Psoas muscle (tissue), 7 donors: ENCODE measurements at regions not wholly inside any gene's neighbourhood (a gene's known extent, or its start where the extent isn't known, plus 50 kb on each side); places are given as distances from the start of the nearest gene placed in this dataset.

Experiments used
- ATAC-seq, 4 donors: fragments of 200-7000 bp; cut with Tn5 transposase; one replicate each; pipeline ENCODE4 v1.9.1; 2020; ENCODE audit warnings: moderate library complexity in 3 of 4, mild to moderate bottlenecking in 2 of 4
- DNase-seq, 2 donors: peaks; one replicate each; pipeline ENCODE4 v3.0.0-alpha.2; 2020
- H3K27ac ChIP-seq: fragments of 200-600 bp; one replicate; pipeline ENCODE4 v1.8.0; 2022
- H3K27me3 ChIP-seq, 3 donors: fragments of 200-600 bp in 1 of 3; one replicate each; pipeline versions ENCODE4 v1.6.1 to v1.8.0; 2013 to 2022; ENCODE audit warnings: low read length in 2 of 3, mild to moderate bottlenecking in 2 of 3, moderate library complexity in 1 of 3; ENCODE audit not compliant: insufficient read depth in 3 of 3
- H3K36me3 ChIP-seq, 2 donors: fragments of 200-600 bp in 1 of 2; one replicate each; pipeline versions ENCODE4 v1.6.1 to v1.8.0; 2013 to 2022; ENCODE audit warnings: low read depth in 1 of 2, mild to moderate bottlenecking in 1 of 2, moderate library complexity in 1 of 2; ENCODE audit not compliant: insufficient read depth in 1 of 2
- H3K4me1 ChIP-seq: fragments of 200-600 bp; one replicate; pipeline ENCODE4 v1.8.0; 2022
- H3K4me3 ChIP-seq: fragments of 200-600 bp; one replicate; pipeline ENCODE4 v1.8.0; 2022; ENCODE audit warnings: mild to moderate bottlenecking
- H3K9me3 ChIP-seq: fragments of 200-600 bp; one replicate; pipeline ENCODE4 v1.8.0; 2022
- WGBS, 3 donors: extraction: QIAGEN DNeasy Blood & Tissue Kit; methylation state at CpG; one replicate each; pipeline versions ENCODE4 v1.1.6 to v1.1.7; 2013; 5-methylcytosine and 5-hydroxymethylcytosine counted together
- intact Hi-C, 2 donors: fragments of 100-400 bp; cut with DNase I; formaldehyde crosslinking; loops; one replicate each; pipeline versions ENCODE4 v1.11.0 to v1.14.2; 2022
- TF ChIP-seq, protein P1 (sequence below): fragments of 200-600 bp; IDR thresholded peaks from one replicate; pipeline ENCODE4 v1.8.0; 2022; ENCODE audit warnings: antibody characterized with exemption
- donor health status: healthy with polysubstance abuse.
- donor health status: DM: no; HTN: no; CAD: no; lungs with moderate emphysema.
- donor health status: Bipolar disorder and iron deficiency.
- donor health status: healthy.
- donor health status: DM: yes; HTN: yes; CAD: no.
- donor health status: DM: no; HTN: no; CAD: no.
- donor health status: DM: yes; HTN: yes; CAD: no.

GRCh38 chr6:163818719-163819118, 404.2 kb downstream of the QKI start:
- Histone ChIP-seq H3K4me3 (no peak overlapping the region), H3K27ac (no peak overlapping the region), H3K9me3 (no peaks in the 10 kb centered on the region), H3K27me3 (no peaks in the 10 kb centered on the region), H3K4me1 (peaks cover 26% of the 10 kb centered on the region), H3K36me3 (no peaks in the 10 kb centered on the region)
- DNase-seq (no peak), ATAC-seq (no peak)
- TF ChIP-seq, protein P1, sequence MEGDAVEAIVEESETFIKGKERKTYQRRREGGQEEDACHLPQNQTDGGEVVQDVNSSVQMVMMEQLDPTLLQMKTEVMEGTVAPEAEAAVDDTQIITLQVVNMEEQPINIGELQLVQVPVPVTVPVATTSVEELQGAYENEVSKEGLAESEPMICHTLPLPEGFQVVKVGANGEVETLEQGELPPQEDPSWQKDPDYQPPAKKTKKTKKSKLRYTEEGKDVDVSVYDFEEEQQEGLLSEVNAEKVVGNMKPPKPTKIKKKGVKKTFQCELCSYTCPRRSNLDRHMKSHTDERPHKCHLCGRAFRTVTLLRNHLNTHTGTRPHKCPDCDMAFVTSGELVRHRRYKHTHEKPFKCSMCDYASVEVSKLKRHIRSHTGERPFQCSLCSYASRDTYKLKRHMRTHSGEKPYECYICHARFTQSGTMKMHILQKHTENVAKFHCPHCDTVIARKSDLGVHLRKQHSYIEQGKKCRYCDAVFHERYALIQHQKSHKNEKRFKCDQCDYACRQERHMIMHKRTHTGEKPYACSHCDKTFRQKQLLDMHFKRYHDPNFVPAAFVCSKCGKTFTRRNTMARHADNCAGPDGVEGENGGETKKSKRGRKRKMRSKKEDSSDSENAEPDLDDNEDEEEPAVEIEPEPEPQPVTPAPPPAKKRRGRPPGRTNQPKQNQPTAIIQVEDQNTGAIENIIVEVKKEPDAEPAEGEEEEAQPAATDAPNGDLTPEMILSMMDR, result no peak
- intact Hi-C loops, result loop anchor here (10.0 kb wide), 3 partner anchors 126 to 394 kb away; no protein-coding TSS in a partner anchor

GRCh38 chr6:163816441-163816840, 401.9 kb downstream of the QKI start:
- H3K36me3 ChIP-seq, result no peaks in the 10 kb centered on the region
- H3K9me3 ChIP-seq, result no peaks in the 10 kb centered on the region
- DNase-seq (no peak), ATAC-seq (no peak)
- H3K27me3 ChIP-seq, result no peaks in the 10 kb centered on the region
- H3K4me3 ChIP-seq, result no peak overlapping the region
- intact Hi-C loops, result loop anchor here (10.0 kb wide), 3 partner anchors 128 to 392 kb away; no protein-coding TSS in a partner anchor
- TF ChIP-seq, protein P1, result no peak
- H3K4me1 ChIP-seq, result peaks cover 26% of the 10 kb centered on the region
- WGBS, 3 donors, result 77 to 80% (median 78%) methylated on average over 2 of the region's 2 CpGs
- no peak overlapping the region for H3K27ac ChIP-seq

DNA sequence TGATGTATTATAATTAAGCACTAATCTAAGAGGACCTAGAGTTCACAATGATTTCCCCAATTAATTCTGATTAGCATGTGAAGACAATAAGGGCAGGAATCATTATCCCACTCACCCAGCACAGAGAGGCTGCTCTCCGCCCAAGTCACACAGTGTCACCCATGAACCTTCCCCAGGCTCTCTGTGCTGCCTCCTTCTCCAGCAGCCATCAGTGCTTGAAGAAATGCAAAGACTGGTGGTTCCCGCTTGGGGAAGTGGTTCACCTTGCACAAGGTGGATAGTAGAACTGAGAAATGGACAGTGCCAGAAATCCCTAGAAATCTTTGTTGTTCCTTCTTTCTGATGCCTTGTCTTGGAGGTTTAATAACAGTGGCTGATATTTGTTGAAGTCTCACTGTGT, 401.3 kb downstream of the QKI start:
- ATAC-seq (no peak), DNase-seq (no peak)
- Histone ChIP-seq H3K27me3 (no peaks in the 10 kb centered on the region), H3K4me1 (peaks cover 26% of the 10 kb centered on the region), H3K4me3 (no peak overlapping the region), H3K36me3 (no peaks in the 10 kb centered on the region), H3K9me3 (no peaks in the 10 kb centered on the region), H3K27ac (peak overlapping the region; percentile 92)
- intact Hi-C loops, result loop anchor here (2.0 to 10.0 kb wide), 4 partner anchors 129 to 391 kb away; no protein-coding TSS in a partner anchor
- TF ChIP-seq, protein P1, result no peak
- WGBS, 3 donors, result 95 to 98% (median 96%) methylated on average over 2 of the region's 2 CpGs

DNA sequence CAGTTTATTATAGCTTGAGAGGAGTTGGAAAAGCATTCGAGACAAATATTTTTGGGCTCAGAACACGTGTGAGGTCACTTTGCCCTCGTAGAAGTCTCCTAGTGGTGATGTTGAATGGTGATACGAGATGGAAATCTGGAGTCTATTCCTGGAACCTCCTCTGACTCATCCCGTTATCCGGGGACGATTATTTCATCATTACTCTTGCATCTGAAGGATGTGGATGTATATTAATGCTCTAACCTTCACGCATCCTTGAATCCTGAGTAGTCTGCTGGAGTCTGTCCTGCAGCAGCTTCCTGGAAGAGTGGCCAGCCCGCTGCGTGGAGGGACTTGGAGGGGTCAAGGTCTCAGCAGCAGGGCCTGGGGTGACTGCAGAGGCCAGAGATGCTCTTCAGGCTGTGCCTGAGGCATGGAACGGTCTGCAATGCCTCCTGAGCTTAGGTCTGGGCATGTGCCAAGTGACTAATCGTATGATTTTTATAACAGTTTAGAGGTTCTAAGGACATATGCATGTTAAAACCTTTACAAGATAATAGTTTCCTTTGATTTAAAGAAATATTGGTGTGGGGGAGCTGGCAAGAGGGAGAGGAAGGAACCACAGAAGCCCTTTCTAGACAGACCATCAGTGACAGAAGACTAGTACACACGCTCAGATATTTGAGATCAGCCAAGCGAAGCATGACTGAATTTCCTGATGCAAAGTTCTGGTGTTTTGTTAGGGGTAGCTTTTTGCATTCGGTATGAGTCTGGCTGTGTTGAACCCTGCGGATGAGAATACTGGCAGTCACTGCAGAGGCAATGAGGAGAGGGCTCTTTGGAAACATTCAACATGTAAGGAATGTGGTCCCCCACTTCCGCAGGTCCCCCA, 400.2 kb downstream of the QKI start:
- ATAC-seq, result peak; percentile 93 to 97 (median 96)

More for the DNA sequence above, 400.2 kb downstream of the QKI start:
- Histone ChIP-seq H3K9me3 (no peaks in the 10 kb centered on the region), H3K4me3 (peak overlapping the region; percentile 5), H3K4me1 (peaks cover 28% of the 10 kb centered on the region), H3K27me3 (no peaks in the 10 kb centered on the region), H3K36me3 (no peaks in the 10 kb centered on the region), H3K27ac (peak overlapping the region; percentile 92)
- TF ChIP-seq, protein P1, result peak; percentile 34
- peak; percentile 71 to 83 for DNase-seq
- intact Hi-C loops, result loop anchor here (2.0 to 10.0 kb wide), 4 partner anchors 130 to 390 kb away; no protein-coding TSS in a partner anchor
- 32 to 38% (median 38%) methylated on average over 17 of the region's 17 CpGs for WGBS, 3 donors
